Kidney capillary endothelial cell (primary cell): ENCODE measurements at regions not wholly inside any gene's neighbourhood (a gene's known extent, or its start where the extent isn't known, plus 50 kb on each side); places are given as distances from the start of the nearest gene placed in this dataset.
"Not testable (repeated sequence)": the region's sequence is repeated elsewhere in the genome, so short reads cannot be mapped to it uniquely, and the experiment has no call there.

ENCODE experiments used
- DNase-seq: peaks from one replicate; pipeline ENCODE4 v3.0.0-alpha.2; 2018; ENCODE audit warnings: low spot score

- no peak for DNase-seq
These were observed 218.9 kb upstream of the C1orf174 start for GRCh38 chr1:4118746-4119515.

- DNase-seq: no peak
These were observed 219.6 kb upstream of the C1orf174 start for GRCh38 chr1:4119516-4120220.

- DNase-seq: no peak
These were observed 220.7 kb upstream of the C1orf174 start for GRCh38 chr1:4120557-4121292.

GRCh38 chr1:4121293-4121684 is 221.2 kb upstream of the C1orf174 start:
- DNase-seq: no peak

- DNase-seq: no peak
These were observed 221.9 kb upstream of the C1orf174 start for GRCh38 chr1:4121834-4122512.

- DNase-seq: no peak
These were observed 222.6 kb upstream of the C1orf174 start for GRCh38 chr1:4122513-4123160.

GRCh38 chr1:4124631-4125145 is 224.6 kb upstream of the C1orf174 start:
- no peak for DNase-seq

- DNase-seq: no peak
These were observed 226.2 kb upstream of the C1orf174 start for GRCh38 chr1:4126251-4126650.

- no peak for DNase-seq
These were observed 226.9 kb upstream of the C1orf174 start for GRCh38 chr1:4126731-4127591.

GRCh38 chr1:4127592-4128140 is 227.6 kb upstream of the C1orf174 start:
- DNase-seq: no peak

GRCh38 chr1:4128616-4129015 is 228.5 kb upstream of the C1orf174 start:
- no peak for DNase-seq

GRCh38 chr1:4129693-4130092 is 229.6 kb upstream of the C1orf174 start:
- no peak for DNase-seq

- no peak for DNase-seq
These were observed 230.0 kb upstream of the C1orf174 start for GRCh38 chr1:4130096-4130495.

- no peak for DNase-seq
These were observed 231.7 kb upstream of the C1orf174 start for GRCh38 chr1:4131734-4132133.

GRCh38 chr1:4132352-4133296 is 232.6 kb upstream of the C1orf174 start:
- no peak for DNase-seq

- DNase-seq: no peak
These were observed 233.3 kb upstream of the C1orf174 start for GRCh38 chr1:4133297-4133938.

- no peak for DNase-seq
These were observed 233.9 kb upstream of the C1orf174 start for GRCh38 chr1:4133939-4134321.

GRCh38 chr1:4135853-4136252 is 235.8 kb upstream of the C1orf174 start:
- not testable (repeated sequence) for DNase-seq
